Common myeloid progenitor, CD34-positive (primary cell): ENCODE measurements at regions not wholly inside any gene's neighbourhood (a gene's known extent, or its start where the extent isn't known, plus 50 kb on each side); places are given as distances from the start of the nearest gene placed in this dataset.

Source experiments
- CTCF ChIA-PET: fragments of 350-600 bp; sonication (Branson Sonifier 250); formaldehyde crosslinking; loops from one replicate; lab custom pipeline; 2021; ENCODE audit warnings: antibody characterized with exemption; lab: Charles Lee
- POLR2A ChIA-PET: fragments of 350-600 bp; sonication (Branson Sonifier 250); formaldehyde crosslinking; loops from one replicate; lab custom pipeline; 2021; ENCODE audit warnings: antibody characterized with exemption; lab: Charles Lee
- DNase-seq, 3 donors: peaks; one replicate each; pipeline versions ENCODE4 v3.0.0 to v3.0.0-alpha.2; 2013
- H3K27ac ChIP-seq, 2 experiments: 1 replicate in 1 of 2; 2 replicates in 1 of 2; pipeline ENCODE4 v1.7.0; 2013; ENCODE audit warnings: inconsistent platforms in 2 of 2, low read length in 2 of 2, mild to moderate bottlenecking in 2 of 2, low read depth in 1 of 2, moderate library complexity in 1 of 2; ENCODE audit not compliant: severe bottlenecking in 2 of 2, insufficient read depth in 1 of 2, poor library complexity in 1 of 2
- H3K27me3 ChIP-seq, 5 experiments: replicated peaks in 2 of 5; 1 replicate in 3 of 5; 2 replicates in 2 of 5; pipeline versions ENCODE4 v1.6.1 to v1.7.0; 2013; ENCODE audit warnings: low read length in 4 of 5, mild to moderate bottlenecking in 2 of 5, moderate library complexity in 2 of 5, inconsistent platforms in 1 of 5; ENCODE audit not compliant: insufficient read depth in 5 of 5, control insufficient read depth in 4 of 5
- H3K36me3 ChIP-seq, 4 experiments: 1 replicate in 2 of 4; 2 replicates in 2 of 4; pipeline versions ENCODE4 v1.6.1 to v1.7.0; 2013; ENCODE audit warnings: low read length in 3 of 4, control low read depth in 1 of 4, mild to moderate bottlenecking in 1 of 4; ENCODE audit not compliant: control insufficient read depth in 4 of 4, insufficient read depth in 4 of 4
- H3K4me1 ChIP-seq, 4 experiments: 1 replicate in 3 of 4; 2 replicates in 1 of 4; pipeline versions ENCODE4 v1.6.1 to v1.7.1; 2013; ENCODE audit warnings: low read length in 3 of 4, mild to moderate bottlenecking in 3 of 4, control low read depth in 1 of 4, inconsistent platforms in 1 of 4, moderate library complexity in 1 of 4; ENCODE audit not compliant: control insufficient read depth in 4 of 4, insufficient read depth in 4 of 4; ENCODE audit errors: control extremely low read depth in 1 of 4
- H3K4me3 ChIP-seq, 7 experiments: 1 replicate in 4 of 7; 2 replicates in 3 of 7; pipeline versions ENCODE4 v1.5.1 to v1.7.0; 2013; ENCODE audit warnings: mild to moderate bottlenecking in 7 of 7, low read length in 6 of 7, moderate library complexity in 6 of 7, inconsistent platforms in 2 of 7, low read depth in 2 of 7, control low read depth in 1 of 7; ENCODE audit not compliant: insufficient read depth in 4 of 7, control insufficient read depth in 1 of 7; ENCODE audit errors: extremely low read depth in 1 of 7
- H3K9me3 ChIP-seq, 5 experiments: 1 replicate in 4 of 5; 2 replicates in 1 of 5; pipeline versions ENCODE4 v1.6.1 to v1.7.1; 2013; ENCODE audit warnings: low read length in 4 of 5, mild to moderate bottlenecking in 2 of 5, inconsistent platforms in 1 of 5, low read depth in 1 of 5, moderate library complexity in 1 of 5; ENCODE audit not compliant: control insufficient read depth in 4 of 5, insufficient read depth in 2 of 5; ENCODE audit errors: control extremely low read depth in 1 of 5
- WGBS: methylation state at CpG from one replicate; pipeline ENCODE4 v1.1.5; 2013; ENCODE audit not compliant: insufficient coverage; 5-methylcytosine and 5-hydroxymethylcytosine counted together

DNA sequence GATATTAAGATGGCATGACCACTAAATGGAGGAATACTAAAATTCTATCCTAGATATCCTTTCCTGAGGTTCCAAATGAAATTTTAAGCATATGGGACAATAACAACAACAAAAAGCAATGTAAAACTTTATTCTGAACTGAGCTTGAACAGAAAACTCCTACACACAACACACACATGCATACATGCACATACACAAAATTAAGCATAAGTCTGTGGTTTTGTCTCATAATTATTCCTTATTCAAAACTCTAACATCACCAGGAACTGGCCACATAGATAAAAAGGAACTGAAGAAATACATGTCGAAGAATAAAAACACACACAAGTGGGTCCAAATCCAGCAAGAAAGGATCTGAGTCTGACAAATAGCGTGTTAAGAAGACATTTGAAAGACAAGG lies 168.0 kb downstream of the COX18 start:
- POLR2A ChIA-PET: no interaction called here
- no peak for DNase-seq
- Histone ChIP-seq H3K4me3 (no peak overlapping the region), H3K36me3 (no peaks in the 10 kb centered on the region), H3K27me3 (no peaks in the 10 kb centered on the region), H3K9me3 (no peaks in the 10 kb centered on the region), H3K27ac (no peak overlapping the region), H3K4me1 (no peaks in the 10 kb centered on the region)
- WGBS: 69% methylated on average over 2 of the region's 2 CpGs
- CTCF ChIA-PET: no interaction called here

DNA sequence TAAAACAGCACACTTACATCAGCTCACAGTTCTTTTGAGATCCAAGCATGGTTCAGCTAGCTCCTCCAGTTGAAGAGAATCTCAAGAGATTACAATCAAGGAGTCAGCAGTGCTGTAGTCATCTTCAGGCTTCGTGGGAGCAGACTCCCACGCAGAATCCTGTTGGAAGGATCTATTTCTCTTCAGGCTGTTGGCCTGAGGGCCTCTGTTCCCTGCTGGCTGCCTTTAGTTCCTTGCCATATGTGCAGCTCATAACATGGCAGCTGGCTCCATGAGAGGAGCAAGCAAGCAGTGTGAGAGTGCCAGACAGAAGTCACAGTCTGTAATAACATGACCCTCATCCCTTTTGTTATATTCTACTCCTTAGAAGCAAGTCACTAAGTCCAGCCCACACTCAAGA lies 168.6 kb downstream of the COX18 start:
- no peak for DNase-seq
- H3K9me3 ChIP-seq: no peaks in the 10 kb centered on the region
- ChIA-PET CTCF (no interaction called here), POLR2A (no interaction called here)
- no peaks in the 10 kb centered on the region for H3K27me3 ChIP-seq
- WGBS: 92% methylated on average over 2 of the region's 2 CpGs
- H3K4me1 ChIP-seq: no peaks in the 10 kb centered on the region
- no peak overlapping the region for H3K27ac ChIP-seq
- no peak overlapping the region for H3K4me3 ChIP-seq
- H3K36me3 ChIP-seq: no peaks in the 10 kb centered on the region

DNA sequence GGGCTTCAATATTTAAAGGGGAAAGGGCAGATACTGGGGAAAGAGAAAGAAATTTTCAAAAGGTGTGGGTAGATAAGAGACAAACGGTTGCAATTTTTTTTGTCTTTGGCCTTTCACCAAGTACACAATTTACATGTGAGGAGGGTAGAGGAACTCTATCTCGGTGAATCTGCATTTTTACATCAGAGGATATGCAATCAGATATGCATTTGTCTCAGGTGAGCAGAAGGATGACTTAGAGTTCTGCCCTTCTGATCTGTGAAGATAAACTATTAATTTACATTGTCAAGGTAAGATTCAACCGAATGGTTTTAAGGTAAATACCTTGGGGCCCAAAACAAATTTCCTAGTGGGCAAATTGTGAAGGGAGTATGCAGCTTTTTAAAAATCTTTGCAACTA lies 169.9 kb downstream of the COX18 start:
- WGBS: no CpG with 5 or more reads among the region's 3 CpGs
- no peaks in the 10 kb centered on the region for H3K36me3 ChIP-seq
- H3K4me3 ChIP-seq: no peak overlapping the region
- no peak for DNase-seq
- H3K27me3 ChIP-seq: no peaks in the 10 kb centered on the region
- CTCF ChIA-PET: no interaction called here
- H3K4me1 ChIP-seq: no peaks in the 10 kb centered on the region
- no peak overlapping the region for H3K27ac ChIP-seq
- no peaks in the 10 kb centered on the region for H3K9me3 ChIP-seq
- POLR2A ChIA-PET: no interaction called here

DNA sequence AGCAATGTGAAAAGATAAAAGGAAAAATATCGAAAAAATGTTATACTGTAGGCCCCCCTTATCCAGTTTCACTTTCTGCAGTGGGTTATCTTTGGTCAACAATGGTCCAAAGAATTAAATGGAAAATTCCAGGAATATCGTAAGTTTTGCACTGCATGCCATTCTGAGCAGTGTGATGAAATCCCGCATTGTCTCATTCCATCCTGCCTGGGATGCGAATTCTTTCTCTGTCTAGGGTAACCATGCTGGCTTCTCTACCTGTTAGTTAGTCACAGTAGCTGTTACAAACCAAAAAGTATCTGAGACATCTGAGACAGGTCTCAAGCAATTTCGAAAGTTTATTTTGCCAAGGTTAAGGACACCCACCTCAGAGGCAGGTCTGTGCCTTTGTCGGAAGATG lies 170.3 kb downstream of the COX18 start:
- 100% methylated on average over 6 of the region's 6 CpGs for WGBS
- Histone ChIP-seq H3K27me3 (no peaks in the 10 kb centered on the region), H3K9me3 (no peaks in the 10 kb centered on the region), H3K27ac (no peak overlapping the region), H3K36me3 (no peaks in the 10 kb centered on the region), H3K4me1 (no peaks in the 10 kb centered on the region), H3K4me3 (no peak overlapping the region)
- CTCF ChIA-PET: no interaction called here
- DNase-seq: no peak
- POLR2A ChIA-PET: no interaction called here

DNA sequence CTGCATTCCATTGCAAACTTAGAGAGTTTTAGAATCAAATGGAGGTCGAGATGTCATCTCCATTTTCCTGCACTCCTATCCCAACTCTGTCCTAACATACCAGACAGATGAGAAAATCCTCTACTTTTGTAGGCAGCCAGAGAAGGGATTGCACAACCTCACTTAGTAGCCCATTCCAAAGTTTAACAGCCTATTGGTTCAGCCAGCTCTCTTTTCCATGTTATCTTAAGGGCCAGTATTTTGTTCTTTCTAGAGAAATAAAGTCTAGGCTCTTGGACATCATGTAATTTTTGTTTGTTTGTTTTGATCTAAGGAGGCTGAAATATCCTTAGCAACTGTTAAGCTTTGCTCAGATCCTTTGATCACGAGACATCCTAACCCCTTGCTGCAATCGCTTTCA lies 173.0 kb downstream of the COX18 start:
- no peaks in the 10 kb centered on the region for H3K27me3 ChIP-seq
- ChIA-PET POLR2A (no interaction called here), CTCF (no interaction called here)
- 96% methylated on average over 3 of the region's 3 CpGs for WGBS
- no peak overlapping the region for H3K4me3 ChIP-seq
- H3K36me3 ChIP-seq: no peaks in the 10 kb centered on the region
- H3K27ac ChIP-seq: no peak overlapping the region
- DNase-seq: no peak
- no peaks in the 10 kb centered on the region for H3K9me3 ChIP-seq
- no peaks in the 10 kb centered on the region for H3K4me1 ChIP-seq

DNA sequence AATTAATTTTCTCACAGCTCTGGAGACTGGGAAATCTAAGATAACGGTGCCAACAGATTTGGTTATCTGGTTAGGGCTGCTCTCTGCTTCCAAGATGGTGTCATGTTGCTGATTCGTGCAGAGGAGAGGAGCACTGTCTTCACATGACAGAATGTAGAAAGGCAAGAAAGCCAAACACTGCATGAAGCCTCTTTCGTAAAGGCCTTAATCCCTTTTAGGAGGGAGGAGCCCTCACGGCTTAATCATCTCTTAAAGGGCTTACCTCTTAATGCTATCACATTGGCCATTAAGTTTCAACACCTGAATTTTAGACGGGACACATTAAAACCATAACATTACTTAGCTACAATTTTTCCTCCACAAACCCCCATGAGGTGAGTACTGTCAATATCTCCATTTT lies 174.1 kb downstream of the COX18 start:
- WGBS: 100% methylated on average over 5 of the region's 5 CpGs
- Histone ChIP-seq H3K9me3 (no peaks in the 10 kb centered on the region), H3K36me3 (no peaks in the 10 kb centered on the region), H3K27me3 (no peaks in the 10 kb centered on the region), H3K4me3 (no peak overlapping the region), H3K4me1 (no peaks in the 10 kb centered on the region), H3K27ac (no peak overlapping the region)
- DNase-seq: no peak
- ChIA-PET CTCF (no interaction called here), POLR2A (no interaction called here)

DNA sequence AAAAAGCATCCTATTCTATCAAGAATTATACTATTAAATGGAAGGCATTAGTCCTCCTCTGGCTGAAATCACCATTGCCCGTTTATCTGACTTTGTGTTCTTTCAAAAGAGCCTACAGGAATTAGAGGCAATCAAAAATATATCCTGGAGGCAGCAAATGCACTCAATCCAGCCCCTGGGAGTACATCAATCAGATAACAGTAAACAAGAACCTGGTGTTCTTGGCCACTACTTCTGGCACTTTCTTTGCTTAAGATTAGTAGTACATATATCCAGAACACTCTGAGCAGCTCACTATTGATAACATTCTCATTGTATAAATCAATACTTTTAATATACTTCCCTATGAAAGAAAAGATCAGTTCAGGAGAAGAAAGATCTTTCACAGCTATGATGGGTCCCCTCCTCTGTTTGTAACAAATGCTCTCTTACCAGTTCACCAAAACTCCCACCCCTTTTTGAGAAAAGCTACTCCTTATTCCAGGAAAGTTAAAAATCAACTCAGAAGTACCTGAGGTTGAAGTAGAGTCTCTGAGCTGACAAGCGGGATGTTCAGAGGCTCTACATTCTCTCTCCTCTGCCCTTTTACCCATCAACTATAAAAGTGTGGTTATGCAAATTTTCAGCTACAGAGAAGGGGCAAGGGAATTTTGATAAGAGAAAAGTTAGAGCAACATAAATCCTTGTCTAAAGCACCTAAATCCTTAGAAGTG lies 176.0 kb downstream of the COX18 start:
- no peak for DNase-seq
- WGBS: 100% methylated on average over 1 of the region's 2 CpGs
- no peaks in the 10 kb centered on the region for H3K4me1 ChIP-seq
- H3K27ac ChIP-seq: no peak overlapping the region
- H3K4me3 ChIP-seq: no peak overlapping the region
- no peaks in the 10 kb centered on the region for H3K36me3 ChIP-seq
- CTCF ChIA-PET: no interaction called here
- POLR2A ChIA-PET: no interaction called here
- H3K27me3 ChIP-seq: no peaks in the 10 kb centered on the region
- no peaks in the 10 kb centered on the region for H3K9me3 ChIP-seq
